ENCODE measurements at regions not wholly inside any gene's neighbourhood (a gene's known extent, or its start where the extent isn't known, plus 50 kb on each side); places are given as distances from the start of the nearest gene placed in this dataset.
"Not testable (repeated sequence)": the region's sequence is repeated elsewhere in the genome, so short reads cannot be mapped to it uniquely, and the experiment has no call there.

- DNase-seq = no peak
Measured at GRCh38 chrX:115357326-115358120, 68.0 kb downstream of the LUZP4 start.

GRCh38 chrX:115359508-115359907, 70.0 kb downstream of the LUZP4 start:
- not testable (repeated sequence) for DNase-seq

- no peak for DNase-seq
Measured at GRCh38 chrX:115360220-115360781, 70.8 kb downstream of the LUZP4 start.

- no peak for DNase-seq
Measured at GRCh38 chrX:115362334-115363095, 73.0 kb downstream of the LUZP4 start.

GRCh38 chrX:115363372-115363771, 73.9 kb downstream of the LUZP4 start:
- no peak for DNase-seq

- no peak for DNase-seq
Measured at GRCh38 chrX:115363897-115364296, 74.4 kb downstream of the LUZP4 start.

- peak; percentile 14 for DNase-seq
Measured at GRCh38 chrX:115364670-115365069, 75.2 kb downstream of the LUZP4 start.

- DNase-seq = no peak
Measured at GRCh38 chrX:115366535-115366934, 77.0 kb downstream of the LUZP4 start.

DNA sequence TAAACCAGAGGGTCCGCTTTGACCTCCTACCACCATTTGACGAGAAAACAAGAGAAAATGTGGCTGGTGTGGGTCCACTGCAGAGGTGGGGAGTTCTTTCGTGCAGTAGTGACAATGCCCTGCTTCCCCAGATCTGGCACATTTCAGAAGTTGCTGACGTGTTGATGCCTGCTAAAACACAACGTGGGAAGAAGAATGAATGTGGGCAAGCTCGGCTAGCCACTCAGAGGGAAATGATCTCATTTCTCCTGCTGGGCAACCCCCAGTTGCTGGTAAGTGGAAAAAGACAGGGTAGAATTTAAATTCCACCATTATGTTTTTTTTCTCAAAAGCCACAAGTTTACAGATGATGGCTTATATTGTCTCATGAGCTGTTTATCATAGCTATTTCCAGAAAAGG, 77.9 kb downstream of the LUZP4 start:
- no peak for DNase-seq

- no peak for DNase-seq
Measured at GRCh38 chrX:115367951-115368350, 78.4 kb downstream of the LUZP4 start.

DNA sequence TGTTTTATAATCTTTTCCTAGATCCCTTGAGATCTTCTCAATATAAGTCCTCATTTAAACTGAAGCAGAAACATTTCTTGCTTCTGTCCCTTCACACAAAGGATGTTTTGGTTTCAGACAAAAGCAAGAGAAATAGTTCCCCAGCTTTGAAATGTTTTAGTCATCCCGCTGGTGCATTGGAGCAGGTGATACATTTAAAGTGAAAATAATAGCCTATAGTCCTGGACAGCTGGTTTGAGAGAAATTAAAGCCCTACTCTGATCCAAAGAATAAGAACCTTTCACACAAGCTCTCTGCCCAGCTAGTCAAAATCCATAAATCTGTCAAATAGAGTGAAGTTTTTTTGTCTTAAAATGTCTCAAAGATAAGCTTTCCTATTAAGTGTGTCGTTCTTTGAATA, 79.4 kb downstream of the LUZP4 start:
- DNase-seq = no peak

GRCh38 chrX:115372152-115372551, 82.6 kb downstream of the LUZP4 start:
- DNase-seq = peak; percentile 62

GRCh38 chrX:115373308-115373707, 83.8 kb downstream of the LUZP4 start:
- DNase-seq = no peak

DNA sequence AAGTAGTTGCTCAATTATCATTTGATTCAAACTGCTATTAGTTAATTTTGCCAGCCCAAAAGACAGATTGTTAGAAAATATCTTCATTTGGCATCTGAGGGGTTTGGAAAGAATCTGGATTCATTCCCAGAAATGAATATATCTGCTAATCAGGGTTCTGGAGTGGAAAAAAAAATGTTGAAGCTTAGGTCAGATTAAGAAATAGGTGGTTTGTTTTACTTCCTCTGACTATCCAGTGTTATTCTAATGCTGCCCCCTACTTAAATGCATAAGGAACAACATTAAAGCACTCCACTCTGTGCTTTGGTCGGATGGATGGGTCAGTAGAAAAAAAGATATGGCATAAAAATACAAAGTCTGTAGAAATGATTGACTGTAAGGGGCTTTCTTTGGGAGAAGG, 89.0 kb downstream of the LUZP4 start:
- DNase-seq = no peak

DNA sequence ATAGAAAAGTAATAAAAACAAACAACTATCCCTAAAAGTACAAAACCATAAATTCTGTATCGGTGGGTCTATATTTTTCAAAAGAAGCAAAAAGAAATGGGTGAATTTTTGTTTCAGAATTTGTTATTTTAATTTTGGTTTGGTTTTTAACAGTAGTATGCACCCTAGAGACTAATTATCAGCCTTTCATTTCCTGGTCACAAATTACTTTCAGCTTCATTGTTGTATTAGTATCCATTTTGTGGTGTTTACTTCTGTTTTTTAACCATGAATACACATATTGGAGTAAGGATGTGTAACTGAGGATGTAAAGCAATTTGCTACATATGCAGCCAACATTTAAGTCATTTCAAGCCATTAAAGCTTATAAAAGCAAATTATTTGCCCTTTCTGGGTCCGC, 97.8 kb downstream of the LUZP4 start:
- DNase-seq = no peak

- DNase-seq = no peak
Measured at GRCh38 chrX:115388879-115389278, 99.4 kb downstream of the LUZP4 start.

DNA sequence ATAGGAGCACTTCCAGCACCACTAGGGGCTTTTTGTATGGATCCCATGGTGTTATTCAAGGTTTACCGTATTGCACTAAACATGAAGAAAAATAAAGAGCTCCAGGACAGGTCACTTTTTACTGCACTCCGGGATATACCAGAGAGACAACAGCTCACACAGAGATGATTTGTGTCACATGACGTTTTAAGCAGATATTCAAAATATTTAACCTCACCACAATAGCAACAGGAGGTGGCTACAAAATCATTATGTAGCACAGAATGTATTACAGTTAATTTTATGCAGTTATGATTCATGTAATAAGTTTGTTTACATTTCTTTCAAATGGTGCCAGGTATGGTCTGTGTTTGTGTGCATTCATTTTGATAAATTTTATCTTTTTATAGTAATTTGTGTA, 100.6 kb downstream of the LUZP4 start:
- no peak for DNase-seq

DNA sequence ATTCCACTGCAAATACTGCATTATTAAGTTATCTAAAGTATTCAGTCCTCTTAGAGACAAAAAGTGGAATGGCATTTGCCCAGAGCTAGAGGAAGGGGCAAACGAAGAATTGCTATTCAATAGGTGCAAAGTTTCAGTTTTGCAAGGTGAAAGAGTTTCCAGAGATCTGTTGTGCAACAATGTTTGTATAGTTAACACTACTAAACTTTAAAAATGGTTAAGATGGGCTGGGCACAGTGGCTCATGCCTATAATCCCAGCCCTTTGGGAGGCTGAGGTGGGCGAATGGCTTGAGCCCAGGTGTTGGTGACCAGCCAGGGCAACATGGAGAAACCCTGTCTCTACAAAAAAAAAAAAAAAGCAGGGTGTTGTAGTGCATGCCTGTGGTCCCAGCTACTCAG, 102.5 kb downstream of the LUZP4 start:
- no peak for DNase-seq

GRCh38 chrX:115392871-115393270, 103.4 kb downstream of the LUZP4 start:
- DNase-seq = no peak

DNA sequence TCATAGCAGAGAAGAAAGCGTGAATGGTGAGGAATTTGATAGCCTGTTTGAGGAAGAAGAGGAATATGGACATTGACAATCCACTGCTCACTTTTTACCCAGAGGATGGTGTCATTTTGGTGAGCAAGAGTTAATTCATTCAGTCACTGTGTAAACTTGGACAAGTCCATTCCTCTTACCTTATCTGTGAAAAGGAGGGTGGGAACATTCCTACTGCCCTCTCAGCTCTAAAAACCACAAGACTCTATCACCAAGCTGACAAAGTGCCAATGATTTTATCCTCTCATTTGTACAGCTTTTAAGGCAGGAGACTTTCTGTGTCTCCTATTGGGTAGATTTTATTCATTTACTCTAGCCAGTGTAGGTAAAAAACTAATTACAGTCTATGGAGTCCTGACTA, 103.8 kb downstream of the LUZP4 start:
- no peak for DNase-seq

DNA sequence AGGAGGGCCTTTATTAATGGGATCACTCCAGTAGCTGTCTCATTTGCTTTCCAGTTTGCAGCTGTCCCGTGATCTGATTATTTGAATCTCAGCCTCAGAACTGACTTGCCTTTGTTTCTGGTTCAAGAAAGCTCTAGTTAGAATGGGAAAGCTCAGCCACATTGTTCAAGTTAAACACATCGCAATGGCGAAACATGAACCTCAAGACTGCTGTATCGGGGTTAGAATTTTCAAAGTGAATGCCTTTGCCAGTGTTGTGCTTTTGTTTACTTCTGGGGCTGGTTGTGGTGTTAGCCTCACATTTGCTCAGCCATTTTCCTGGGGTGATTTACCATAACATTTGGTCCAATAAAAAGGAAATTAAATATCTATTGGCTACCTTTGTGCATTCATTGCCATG, 105.3 kb downstream of the LUZP4 start:
- DNase-seq = not testable (repeated sequence)

GRCh38 chrX:115399306-115399705, 109.8 kb downstream of the LUZP4 start:
- no peak for DNase-seq

DNA sequence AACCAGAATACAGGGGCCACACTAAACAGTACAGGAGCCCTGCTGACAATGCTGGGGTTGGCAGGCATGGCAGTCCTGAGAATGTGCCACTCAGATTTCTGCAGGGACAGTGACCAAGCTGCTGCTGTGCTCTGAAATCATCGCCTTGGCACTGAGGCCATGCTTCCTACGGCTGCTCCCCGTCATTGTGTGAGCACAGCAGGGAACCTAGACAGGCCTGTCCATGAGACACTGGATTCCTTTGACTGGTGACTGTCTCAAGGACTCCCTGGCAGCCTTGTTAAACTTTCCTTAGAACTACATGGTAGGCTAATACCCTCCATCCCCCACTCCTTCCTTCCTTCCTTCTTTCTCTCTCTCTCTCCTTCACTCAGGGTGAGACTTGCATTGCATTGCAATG, 111.4 kb downstream of the LUZP4 start:
- DNase-seq = no peak

DNA sequence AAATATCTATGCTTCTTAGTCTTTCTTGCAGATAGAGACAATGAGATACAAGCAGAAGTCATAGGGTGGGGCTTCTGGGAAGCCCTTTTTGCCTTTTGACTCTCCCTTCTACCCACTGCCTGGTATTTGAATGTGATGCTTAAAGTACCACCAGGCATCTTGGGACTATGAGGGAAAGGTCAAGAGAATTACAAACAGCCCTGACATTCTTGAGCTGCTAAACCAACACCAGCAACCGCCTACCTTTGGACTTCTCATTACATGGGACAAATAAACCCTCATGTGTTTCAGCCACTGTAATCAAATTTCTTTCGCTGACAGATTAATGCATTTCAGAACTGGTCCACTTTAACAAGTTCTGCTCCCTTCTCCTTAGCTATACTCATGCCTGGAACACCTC, 112.8 kb downstream of the LUZP4 start:
- DNase-seq = no peak
